Sigmoid colon (tissue), 4 donors: ENCODE measurements at regions not wholly inside any gene's neighbourhood (a gene's known extent, or its start where the extent isn't known, plus 50 kb on each side); places are given as distances from the start of the nearest gene placed in this dataset.

Experiments
- CTCF ChIP-seq, 4 experiments: fragments of 450-650 bp in 3 of 4; fragments of 200-600 bp in 1 of 4; IDR thresholded peaks; one replicate each; pipeline ENCODE4 v1.5.1; 2016 to 2019; ENCODE audit warnings: antibody characterized with exemption in 4 of 4, mild to moderate bottlenecking in 3 of 4, moderate library complexity in 2 of 4
- EP300 ChIP-seq, 4 donors: sonication (generic); formaldehyde crosslinking; IDR thresholded peaks; one replicate each; pipeline ENCODE4 v1.6.1; 2017; ENCODE audit warnings: antibody characterized with exemption in 4 of 4
- POLR2A ChIP-seq, 2 donors: fragments of 450-650 bp; IDR thresholded peaks; one replicate each; pipeline ENCODE4 v1.6.1; 2016; ENCODE audit warnings: antibody characterized with exemption in 2 of 2, mild to moderate bottlenecking in 2 of 2, moderate library complexity in 2 of 2
- POLR2AphosphoS5 ChIP-seq, 4 donors: sonication (generic); formaldehyde crosslinking; IDR thresholded peaks; one replicate each; pipeline ENCODE4 v1.6.1; 2017; ENCODE audit warnings: antibody characterized with exemption in 4 of 4

GRCh38 chr17:34853924-34854323 lies 107.3 kb downstream of the CCT6B start:
- no peak for TF ChIP-seq CTCF (IDR thresholded peaks at IDR 0.05)
- no peak for TF ChIP-seq POLR2A (IDR thresholded peaks at IDR 0.05)
- TF ChIP-seq POLR2AphosphoS5 (IDR thresholded peaks at IDR 0.05): no peak
- TF ChIP-seq EP300 (IDR thresholded peaks at IDR 0.05): no peak
